PC-3 (cell line): ENCODE measurements at regions not wholly inside any gene's neighbourhood (a gene's known extent, or its start where the extent isn't known, plus 50 kb on each side); places are given as distances from the start of the nearest gene placed in this dataset.

Experiments
- ATAC-seq: fragments of 200-7000 bp; cut with Tn5 transposase; 2 replicates; pipeline ENCODE4 v1.9.1; 2020; ENCODE audit warnings: mild to moderate bottlenecking, moderate library complexity
- BruUV-seq: library from RNA; stranded (reverse); fragments of 400-500 nt; replicated peaks from 2 replicates; lab custom pipeline; 2021; lab: Mats Ljungman, UMichigan
- CTCF ChIA-PET: fragments of 300-600 bp; sonication (Branson Sonifier 250); formaldehyde crosslinking; loops from one replicate; lab custom pipeline; 2022; ENCODE audit warnings: antibody characterized with exemption; lab: Charles Lee
- POLR2A ChIA-PET: fragments of 300-600 bp; sonication (Branson Sonifier 250); formaldehyde crosslinking; loops from one replicate; lab custom pipeline; 2022; ENCODE audit warnings: antibody characterized with exemption; ENCODE audit not compliant: unreplicated experiment; lab: Charles Lee
- DNase-seq: peaks from one replicate; pipeline ENCODE4 v3.0.0-alpha.2; 2015
- H2AFZ ChIP-seq: fragments of 300-600 bp; sonication (generic); 2 replicates; pipeline ENCODE4 v1.6.0; 2016; ENCODE audit warnings: antibody characterized with exemption, low read length
- H3F3A ChIP-seq: fragments of 300-600 bp; sonication (generic); one replicate; pipeline ENCODE4 v1.6.0; 2017; ENCODE audit warnings: antibody characterized with exemption, low read length, control low read depth, mild to moderate bottlenecking; ENCODE audit not compliant: unreplicated experiment
- H3K27ac ChIP-seq: fragments of 300-600 bp; sonication (generic); 2 replicates; pipeline ENCODE4 v1.5.1; 2016; ENCODE audit warnings: mild to moderate bottlenecking, low read length
- H3K27me3 ChIP-seq: fragments of 300-600 bp; sonication (generic); 2 replicates; pipeline ENCODE4 v1.6.1; 2016; ENCODE audit warnings: low read length, mixed read lengths
- H3K36me3 ChIP-seq: fragments of 300-600 bp; sonication (generic); 2 replicates; pipeline ENCODE4 v1.6.1; 2016; ENCODE audit warnings: low read depth, mixed run types, low read length, mixed read lengths
- H3K4me1 ChIP-seq: fragments of 300-600 bp; sonication (generic); 2 replicates; pipeline ENCODE4 v1.5.1; 2016; ENCODE audit warnings: low read length; ENCODE audit not compliant: insufficient read depth
- H3K4me2 ChIP-seq: fragments of 300-600 bp; sonication (generic); 2 replicates; pipeline ENCODE4 v1.6.0; 2016; ENCODE audit warnings: low read length
- H3K4me3 ChIP-seq: fragments of 300-600 bp; sonication (generic); 2 replicates; pipeline ENCODE4 v1.5.1; 2016; ENCODE audit warnings: mild to moderate bottlenecking, low read length, mixed read lengths
- H3K79me2 ChIP-seq: fragments of 300-600 bp; sonication (generic); 2 replicates; pipeline ENCODE4 v1.6.1; 2017; ENCODE audit warnings: low read length, mixed read lengths
- H3K9ac ChIP-seq: fragments of 300-600 bp; sonication (generic); 2 replicates; pipeline ENCODE4 v1.6.0; 2016; ENCODE audit warnings: mild to moderate bottlenecking, low read length
- H3K9me2 ChIP-seq: fragments of 300-600 bp; sonication (generic); replicated peaks from 2 replicates; pipeline ENCODE4 v1.6.1; 2016; ENCODE audit warnings: mixed run types, low read length, mixed read lengths
- H3K9me3 ChIP-seq: fragments of 300-600 bp; sonication (generic); 2 replicates; pipeline ENCODE4 v1.6.1; 2016; ENCODE audit warnings: low read length, mixed read lengths
- H4K20me1 ChIP-seq: fragments of 300-600 bp; sonication (generic); 2 replicates; pipeline ENCODE4 v1.6.1; 2016; ENCODE audit warnings: low read length, mixed read lengths
- CTCF ChIP-seq: fragments of 300-600 bp; sonication (generic); conservative IDR thresholded peaks from 2 replicates; pipeline ENCODE4 v1.5.1; 2017; ENCODE audit warnings: antibody characterized with exemption, low read depth, mild to moderate bottlenecking, low read length
- EZH2 ChIP-seq: fragments of 300-600 bp; sonication (generic); IDR thresholded peaks from one replicate; pipeline ENCODE4 v1.6.1; 2017; ENCODE audit warnings: antibody characterized with exemption, mild to moderate bottlenecking, low read length; ENCODE audit not compliant: unreplicated experiment
- EZH2phosphoT487 ChIP-seq: fragments of 300-600 bp; sonication (generic); IDR thresholded peaks from 2 replicates; pipeline ENCODE4 v1.6.1; 2018; ENCODE audit warnings: mild to moderate bottlenecking, antibody characterized with exemption, low read length, borderline replicate concordance
- intact Hi-C: fragments of 100-400 bp; cut with micrococcal nuclease; formaldehyde crosslinking; loops from 2 replicates; pipeline ENCODE4 v1.9.0; 2023

DNA sequence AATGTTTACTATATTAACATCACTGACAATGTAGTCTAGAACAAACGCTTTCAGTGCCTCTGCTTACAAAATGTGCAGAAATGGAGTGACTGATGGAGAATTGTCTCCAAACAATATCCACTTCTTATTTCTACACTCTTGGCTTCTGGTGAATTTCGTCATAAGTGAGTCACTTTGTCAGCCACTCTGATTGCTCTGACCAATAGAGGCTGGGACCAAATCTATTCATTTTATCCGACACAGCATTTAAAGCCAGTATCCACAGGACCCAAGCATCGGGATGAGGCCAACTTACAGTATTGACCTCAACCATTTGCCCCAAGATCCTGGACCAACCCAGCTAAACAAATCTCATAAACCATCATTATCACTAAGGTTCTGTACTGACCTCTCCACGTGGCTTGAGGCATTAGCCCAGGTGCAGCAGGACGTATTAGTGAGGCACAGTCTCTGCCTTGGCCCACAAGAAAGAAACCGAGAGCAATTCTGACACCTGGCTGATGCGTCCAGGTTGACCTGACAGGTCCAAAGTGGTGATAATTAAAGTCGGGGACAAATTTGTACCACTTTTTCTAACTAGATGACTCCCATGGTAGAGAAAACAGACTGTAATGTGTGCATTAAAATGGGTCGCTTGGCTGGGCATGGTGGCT is 53.3 kb upstream of the ERO1B start:
- Histone ChIP-seq H3K4me3 (no peak overlapping the region), H3K4me2 (no peak overlapping the region), H2AFZ (no peak overlapping the region), H3K27me3 (no peaks in the 10 kb centered on the region), H4K20me1 (no peaks in the 10 kb centered on the region), H3K9ac (no peak overlapping the region), H3K79me2 (no peaks in the 10 kb centered on the region), H3K36me3 (no peaks in the 10 kb centered on the region), H3K9me2 (no peaks in the 10 kb centered on the region), H3K4me1 (no peaks in the 10 kb centered on the region), H3F3A (no peaks in the 10 kb centered on the region), H3K27ac (no peak overlapping the region), H3K9me3 (no peaks in the 10 kb centered on the region)
- TF ChIP-seq EZH2phosphoT487 (no peak), EZH2 (no peak), CTCF (no peak)
- ATAC-seq: no peak
- intact Hi-C loops: no loop called here
- ChIA-PET CTCF (no interaction called here), POLR2A (no interaction called here)
- no TSS peak for BruUV-seq
- no peak for DNase-seq

- no peaks in the 10 kb centered on the region for H3K9me3 ChIP-seq
- H3K79me2 ChIP-seq: no peaks in the 10 kb centered on the region
- DNase-seq: no peak
- no peaks in the 10 kb centered on the region for H4K20me1 ChIP-seq
- no peak overlapping the region for H3K4me2 ChIP-seq
- ATAC-seq: no peak
- H3F3A ChIP-seq: no peaks in the 10 kb centered on the region
- H3K27ac ChIP-seq: no peak overlapping the region
- no peak overlapping the region for H3K4me3 ChIP-seq
- TF ChIP-seq CTCF: no peak
- TF ChIP-seq EZH2: no peak
- no peak for TF ChIP-seq EZH2phosphoT487
- no peaks in the 10 kb centered on the region for H3K4me1 ChIP-seq
- BruUV-seq: no TSS peak
- no peaks in the 10 kb centered on the region for H3K36me3 ChIP-seq
- intact Hi-C loops: no loop called here
- H2AFZ ChIP-seq: no peak overlapping the region
- H3K9ac ChIP-seq: no peak overlapping the region
- CTCF ChIA-PET: no interaction called here
- H3K27me3 ChIP-seq: no peaks in the 10 kb centered on the region
- H3K9me2 ChIP-seq: no peaks in the 10 kb centered on the region
- POLR2A ChIA-PET: no interaction called here
Observed at GRCh38 chr1:236332092-236332758, 50.5 kb upstream of the ERO1B start.
